ENCODE measurements at regions not wholly inside any gene's neighbourhood (a gene's known extent, or its start where the extent isn't known, plus 50 kb on each side); places are given as distances from the start of the nearest gene placed in this dataset.

- DNase-seq, result no peak
Measured at GRCh38 chr6:74762841-74763240, 443.0 kb downstream of the COL12A1 start.

GRCh38 chr6:74757813-74758212, 448.0 kb downstream of the COL12A1 start:
- DNase-seq, result no peak

GRCh38 chr6:74756923-74757322, 448.9 kb downstream of the COL12A1 start:
- DNase-seq, result no peak

- DNase-seq, result no peak
Measured at GRCh38 chr6:74755778-74756177, 450.1 kb downstream of the COL12A1 start.

GRCh38 chr6:74755196-74755595, 450.7 kb downstream of the COL12A1 start:
- no peak for DNase-seq

- DNase-seq, result no peak
Measured at GRCh38 chr6:74753883-74754600, 451.8 kb downstream of the COL12A1 start.

- no peak for DNase-seq
Measured at GRCh38 chr6:74752303-74752702, 453.6 kb downstream of the COL12A1 start.

- DNase-seq, result no peak
Measured at GRCh38 chr6:74750826-74751225, 455.0 kb downstream of the COL12A1 start.

GRCh38 chr6:74749211-74750147, 456.4 kb downstream of the COL12A1 start:
- DNase-seq, result no peak

- DNase-seq, result no peak
Measured at GRCh38 chr6:74745670-74746069, 460.2 kb downstream of the COL12A1 start.

- DNase-seq, result no peak
Measured at GRCh38 chr6:74742793-74743508, 462.9 kb downstream of the COL12A1 start.

GRCh38 chr6:74741646-74742045, 464.2 kb downstream of the COL12A1 start:
- no peak for DNase-seq

- DNase-seq, result no peak
Measured at GRCh38 chr6:74735304-74735703, 470.5 kb downstream of the COL12A1 start.

GRCh38 chr6:74734901-74735300, 471.0 kb downstream of the COL12A1 start:
- no peak for DNase-seq

GRCh38 chr6:74733830-74734620, 471.8 kb downstream of the COL12A1 start:
- DNase-seq, result no peak

GRCh38 chr6:74731931-74732330, 473.9 kb downstream of the COL12A1 start:
- DNase-seq, result no peak

- no peak for DNase-seq
Measured at GRCh38 chr6:74731204-74731603, 474.6 kb downstream of the COL12A1 start.

- no peak for DNase-seq
Measured at GRCh38 chr6:74720923-74721322, 484.9 kb downstream of the COL12A1 start.

GRCh38 chr6:74717591-74717990, 488.3 kb downstream of the COL12A1 start:
- DNase-seq, result no peak

GRCh38 chr6:74715355-74716085, 490.3 kb downstream of the COL12A1 start:
- no peak for DNase-seq

- DNase-seq, result no peak
Measured at GRCh38 chr6:74713941-74714340, 491.9 kb downstream of the COL12A1 start.

GRCh38 chr6:74705451-74705850, 500.4 kb downstream of the COL12A1 start:
- no peak for DNase-seq

Data from T-helper 1 cell (primary cell).